HG03565 (cell line): ENCODE measurements at regions not wholly inside any gene's neighbourhood (a gene's known extent, or its start where the extent isn't known, plus 50 kb on each side); places are given as distances from the start of the nearest gene placed in this dataset.
"Not testable (repeated sequence)": the region's sequence is repeated elsewhere in the genome, so short reads cannot be mapped to it uniquely, and the experiment has no call there.

Experiments used
- ATAC-seq: cut with Tn5 transposase; IDR thresholded peaks from one replicate; pipeline ENCODE4 v1.9.1; 2021; ENCODE audit warnings: mild to moderate bottlenecking, moderate library complexity; ENCODE audit not compliant: unreplicated experiment

- ATAC-seq: no peak
Observed at GRCh38 chr21:18549214-18549905, 145.8 kb upstream of the TMPRSS15 start.

- no peak for ATAC-seq
Observed at GRCh38 chr21:18550361-18550760, 146.8 kb upstream of the TMPRSS15 start.

GRCh38 chr21:18553786-18554185 is 150.2 kb upstream of the TMPRSS15 start:
- ATAC-seq: no peak

GRCh38 chr21:18567770-18568169 is 164.2 kb upstream of the TMPRSS15 start:
- ATAC-seq: not testable (repeated sequence)

GRCh38 chr21:18588001-18588662 is 184.5 kb upstream of the TMPRSS15 start:
- no peak for ATAC-seq

- ATAC-seq: no peak
Observed at GRCh38 chr21:18601146-18601545, 197.6 kb upstream of the TMPRSS15 start.

GRCh38 chr21:18602711-18603110 is 199.1 kb upstream of the TMPRSS15 start:
- no peak for ATAC-seq

- no peak for ATAC-seq
Observed at GRCh38 chr21:18603261-18603660, 199.7 kb upstream of the TMPRSS15 start.

- no peak for ATAC-seq
Observed at GRCh38 chr21:18603980-18604379, 200.4 kb upstream of the TMPRSS15 start.

- no peak for ATAC-seq
Observed at GRCh38 chr21:18608226-18608625, 204.6 kb upstream of the TMPRSS15 start.

GRCh38 chr21:18614303-18614702 is 210.7 kb upstream of the TMPRSS15 start:
- ATAC-seq: no peak

- ATAC-seq: no peak
Observed at GRCh38 chr21:18617291-18617690, 213.7 kb upstream of the TMPRSS15 start.

- no peak for ATAC-seq
Observed at GRCh38 chr21:18620436-18620835, 216.9 kb upstream of the TMPRSS15 start.

GRCh38 chr21:18622383-18622782 is 218.8 kb upstream of the TMPRSS15 start:
- no peak for ATAC-seq

GRCh38 chr21:18630446-18630845 is 226.9 kb upstream of the TMPRSS15 start:
- no peak for ATAC-seq

GRCh38 chr21:18636897-18637296 is 233.3 kb upstream of the TMPRSS15 start:
- no peak for ATAC-seq

GRCh38 chr21:18646116-18646515 is 242.5 kb upstream of the TMPRSS15 start:
- ATAC-seq: no peak

GRCh38 chr21:18655931-18656330 is 252.3 kb upstream of the TMPRSS15 start:
- no peak for ATAC-seq

GRCh38 chr21:18661842-18662241 is 258.3 kb upstream of the TMPRSS15 start:
- no peak for ATAC-seq

GRCh38 chr21:18663663-18664062 is 260.1 kb upstream of the TMPRSS15 start:
- ATAC-seq: no peak

GRCh38 chr21:18666725-18667124 is 263.1 kb upstream of the TMPRSS15 start:
- no peak for ATAC-seq

- no peak for ATAC-seq
Observed at GRCh38 chr21:18673789-18674188, 270.2 kb upstream of the TMPRSS15 start.

GRCh38 chr21:18677632-18678031 is 274.0 kb upstream of the TMPRSS15 start:
- ATAC-seq: no peak
